ENCODE measurements at regions not wholly inside any gene's neighbourhood (a gene's known extent, or its start where the extent isn't known, plus 50 kb on each side); places are given as distances from the start of the nearest gene placed in this dataset.
A peak's percentile ranks its signal among the peaks of the same experiment; 100 is the strongest.

- no peak for DNase-seq
Observed at GRCh38 chr5:3654515-3654914, 58.9 kb downstream of the IRX1 start.

- DNase-seq: no peak
Observed at GRCh38 chr5:3656803-3657202, 61.2 kb downstream of the IRX1 start.

- no peak for DNase-seq
Observed at GRCh38 chr5:3657364-3658022, 61.9 kb downstream of the IRX1 start.

GRCh38 chr5:3658929-3659328 lies 63.3 kb downstream of the IRX1 start:
- no peak for DNase-seq

GRCh38 chr5:3659907-3660306 lies 64.3 kb downstream of the IRX1 start:
- DNase-seq: peak; percentile 48

GRCh38 chr5:3660630-3661029 lies 65.0 kb downstream of the IRX1 start:
- no peak for DNase-seq

GRCh38 chr5:3661755-3662296 lies 66.2 kb downstream of the IRX1 start:
- no peak for DNase-seq

- DNase-seq: no peak
Observed at GRCh38 chr5:3662344-3662743, 66.7 kb downstream of the IRX1 start.

GRCh38 chr5:3671337-3671736 lies 75.7 kb downstream of the IRX1 start:
- no peak for DNase-seq

- DNase-seq: no peak
Observed at GRCh38 chr5:3678801-3679200, 83.2 kb downstream of the IRX1 start.

GRCh38 chr5:3680821-3681220 lies 85.2 kb downstream of the IRX1 start:
- no peak for DNase-seq

- no peak for DNase-seq
Observed at GRCh38 chr5:3684118-3684517, 88.5 kb downstream of the IRX1 start.

GRCh38 chr5:3684771-3685354 lies 89.2 kb downstream of the IRX1 start:
- DNase-seq: no peak

GRCh38 chr5:3694819-3695218 lies 99.2 kb downstream of the IRX1 start:
- DNase-seq: peak; percentile 83

- no peak for DNase-seq
Observed at GRCh38 chr5:3695818-3696217, 100.2 kb downstream of the IRX1 start.

GRCh38 chr5:3698412-3698811 lies 102.8 kb downstream of the IRX1 start:
- no peak for DNase-seq

- no peak for DNase-seq
Observed at GRCh38 chr5:3701694-3702093, 106.1 kb downstream of the IRX1 start.

- DNase-seq: no peak
Observed at GRCh38 chr5:3704661-3705060, 109.0 kb downstream of the IRX1 start.

GRCh38 chr5:3709068-3709716 lies 113.6 kb downstream of the IRX1 start:
- no peak for DNase-seq

- no peak for DNase-seq
Observed at GRCh38 chr5:3709717-3710348, 114.2 kb downstream of the IRX1 start.

- DNase-seq: no peak
Observed at GRCh38 chr5:3715062-3715461, 119.4 kb downstream of the IRX1 start.

GRCh38 chr5:3729631-3730030 lies 134.0 kb downstream of the IRX1 start:
- DNase-seq: no peak

GRCh38 chr5:3734632-3735031 lies 139.0 kb downstream of the IRX1 start:
- DNase-seq: no peak

GRCh38 chr5:3736466-3736865 lies 140.8 kb downstream of the IRX1 start:
- no peak for DNase-seq
